HepG2 (cell line): ENCODE measurements at regions not wholly inside any gene's neighbourhood (a gene's known extent, or its start where the extent isn't known, plus 50 kb on each side); places are given as distances from the start of the nearest gene placed in this dataset.

Source experiments
- ARNTL ChIP-seq: sonication (generic); formaldehyde crosslinking; IDR thresholded peaks from 2 replicates; pipeline ENCODE4 v1.4.0; 2020; ENCODE audit warnings: mild to moderate bottlenecking, missing genetic modification reagents
- MYNN ChIP-seq: sonication (generic); formaldehyde crosslinking; IDR thresholded peaks from 2 replicates; pipeline ENCODE4 v1.4.0; 2020; ENCODE audit warnings: mild to moderate bottlenecking, low read depth, missing genetic modification reagents
- STAG1 ChIP-seq: sonication (generic); formaldehyde crosslinking; IDR thresholded peaks from 2 replicates; pipeline ENCODE4 v1.4.0; 2020; ENCODE audit warnings: missing genetic modification reagents
- TP53 ChIP-seq: sonication (generic); formaldehyde crosslinking; conservative IDR thresholded peaks from 2 replicates; pipeline ENCODE4 v1.4.0; 2020; ENCODE audit warnings: missing genetic modification reagents
- ZFX ChIP-seq: sonication (generic); formaldehyde crosslinking; IDR thresholded peaks from 2 replicates; pipeline ENCODE4 v1.4.0; 2020; ENCODE audit warnings: mild to moderate bottlenecking, low read depth, missing genetic modification reagents, moderate library complexity
- ZNF33A ChIP-seq: sonication (generic); formaldehyde crosslinking; IDR thresholded peaks from 2 replicates; pipeline ENCODE4 v1.5.1; 2020; ENCODE audit warnings: missing genetic modification reagents, mild to moderate bottlenecking, moderate library complexity, borderline replicate concordance
- ZNF451 ChIP-seq: sonication (generic); formaldehyde crosslinking; IDR thresholded peaks from 2 replicates; pipeline ENCODE4 v1.5.0; 2020; ENCODE audit warnings: mild to moderate bottlenecking, missing genetic modification reagents
- ZNF557 ChIP-seq: sonication (generic); formaldehyde crosslinking; IDR thresholded peaks from 2 replicates; pipeline ENCODE4 v1.4.0; 2020; ENCODE audit warnings: missing genetic modification reagents
- TF ChIP-seq, protein P1 (sequence below): sonication (generic); formaldehyde crosslinking; IDR thresholded peaks from 2 replicates; pipeline ENCODE4 v1.9.0; 2021; ENCODE audit warnings: missing genetic modification reagents, mild to moderate bottlenecking, borderline replicate concordance
- TF ChIP-seq, protein P2 (sequence below): sonication (generic); formaldehyde crosslinking; IDR thresholded peaks from 2 replicates; pipeline ENCODE4 v1.4.0; 2020; ENCODE audit warnings: missing genetic modification reagents, borderline replicate concordance

DNA sequence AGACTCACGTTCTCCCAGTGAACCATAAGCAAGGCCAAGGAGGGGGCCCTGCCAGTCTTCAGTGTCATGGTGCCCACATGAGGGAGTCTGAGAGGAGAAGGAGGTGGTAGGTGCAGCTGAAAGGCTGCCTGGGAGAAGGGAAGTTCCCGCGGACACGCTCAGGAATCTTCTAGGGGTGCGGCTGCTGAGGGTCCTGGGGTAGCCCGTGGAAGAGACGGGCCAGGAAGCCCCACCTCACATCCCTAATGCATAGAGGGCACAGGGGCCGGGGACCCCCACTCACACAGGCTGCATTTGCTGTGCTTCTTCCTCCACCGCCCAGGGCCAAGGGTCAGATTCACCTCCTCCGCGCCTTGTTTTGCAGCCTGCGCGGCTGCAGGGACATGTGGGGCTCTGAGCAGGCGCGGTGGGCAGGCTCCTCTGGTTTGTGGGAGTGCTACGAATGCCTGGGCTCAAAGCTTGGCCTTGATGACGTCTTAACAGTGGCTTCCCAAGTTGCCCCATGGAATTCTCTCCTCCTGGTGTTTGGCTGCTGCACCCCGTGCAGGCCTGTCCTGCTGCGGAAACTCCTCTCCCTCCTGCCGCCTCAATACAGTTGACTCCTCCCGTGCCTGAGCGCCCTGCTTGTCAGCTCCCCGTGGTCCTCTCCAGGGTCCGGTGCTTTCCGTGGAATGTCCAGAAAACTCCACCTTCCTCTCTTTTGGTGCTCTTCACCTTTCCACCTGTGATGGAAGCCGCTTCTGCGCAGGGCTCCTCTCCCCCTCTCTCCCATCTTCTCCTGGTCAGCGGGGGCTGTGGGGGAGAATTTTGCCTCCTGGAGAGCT lies 95.7 kb downstream of the VAPA start:
- TF ChIP-seq ZNF33A (no peak), TP53 (no peak), ZFX (CRISPR knock-in tag) (no peak), ZNF451 (CRISPR knock-in tag) (no peak), ARNTL (CRISPR knock-in tag) (no peak), MYNN (CRISPR knock-in tag) (no peak), ZNF557 (CRISPR knock-in tag) (no peak), STAG1 (CRISPR knock-in tag) (no peak)
- TF ChIP-seq, protein P1, sequence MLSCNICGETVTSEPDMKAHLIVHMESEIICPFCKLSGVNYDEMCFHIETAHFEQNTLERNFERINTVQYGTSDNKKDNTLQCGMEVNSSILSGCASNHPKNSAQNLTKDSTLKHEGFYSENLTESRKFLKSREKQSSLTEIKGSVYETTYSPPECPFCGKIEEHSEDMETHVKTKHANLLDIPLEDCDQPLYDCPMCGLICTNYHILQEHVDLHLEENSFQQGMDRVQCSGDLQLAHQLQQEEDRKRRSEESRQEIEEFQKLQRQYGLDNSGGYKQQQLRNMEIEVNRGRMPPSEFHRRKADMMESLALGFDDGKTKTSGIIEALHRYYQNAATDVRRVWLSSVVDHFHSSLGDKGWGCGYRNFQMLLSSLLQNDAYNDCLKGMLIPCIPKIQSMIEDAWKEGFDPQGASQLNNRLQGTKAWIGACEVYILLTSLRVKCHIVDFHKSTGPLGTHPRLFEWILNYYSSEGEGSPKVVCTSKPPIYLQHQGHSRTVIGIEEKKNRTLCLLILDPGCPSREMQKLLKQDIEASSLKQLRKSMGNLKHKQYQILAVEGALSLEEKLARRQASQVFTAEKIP (CRISPR knock-in tag): no peak
- TF ChIP-seq, protein P2, sequence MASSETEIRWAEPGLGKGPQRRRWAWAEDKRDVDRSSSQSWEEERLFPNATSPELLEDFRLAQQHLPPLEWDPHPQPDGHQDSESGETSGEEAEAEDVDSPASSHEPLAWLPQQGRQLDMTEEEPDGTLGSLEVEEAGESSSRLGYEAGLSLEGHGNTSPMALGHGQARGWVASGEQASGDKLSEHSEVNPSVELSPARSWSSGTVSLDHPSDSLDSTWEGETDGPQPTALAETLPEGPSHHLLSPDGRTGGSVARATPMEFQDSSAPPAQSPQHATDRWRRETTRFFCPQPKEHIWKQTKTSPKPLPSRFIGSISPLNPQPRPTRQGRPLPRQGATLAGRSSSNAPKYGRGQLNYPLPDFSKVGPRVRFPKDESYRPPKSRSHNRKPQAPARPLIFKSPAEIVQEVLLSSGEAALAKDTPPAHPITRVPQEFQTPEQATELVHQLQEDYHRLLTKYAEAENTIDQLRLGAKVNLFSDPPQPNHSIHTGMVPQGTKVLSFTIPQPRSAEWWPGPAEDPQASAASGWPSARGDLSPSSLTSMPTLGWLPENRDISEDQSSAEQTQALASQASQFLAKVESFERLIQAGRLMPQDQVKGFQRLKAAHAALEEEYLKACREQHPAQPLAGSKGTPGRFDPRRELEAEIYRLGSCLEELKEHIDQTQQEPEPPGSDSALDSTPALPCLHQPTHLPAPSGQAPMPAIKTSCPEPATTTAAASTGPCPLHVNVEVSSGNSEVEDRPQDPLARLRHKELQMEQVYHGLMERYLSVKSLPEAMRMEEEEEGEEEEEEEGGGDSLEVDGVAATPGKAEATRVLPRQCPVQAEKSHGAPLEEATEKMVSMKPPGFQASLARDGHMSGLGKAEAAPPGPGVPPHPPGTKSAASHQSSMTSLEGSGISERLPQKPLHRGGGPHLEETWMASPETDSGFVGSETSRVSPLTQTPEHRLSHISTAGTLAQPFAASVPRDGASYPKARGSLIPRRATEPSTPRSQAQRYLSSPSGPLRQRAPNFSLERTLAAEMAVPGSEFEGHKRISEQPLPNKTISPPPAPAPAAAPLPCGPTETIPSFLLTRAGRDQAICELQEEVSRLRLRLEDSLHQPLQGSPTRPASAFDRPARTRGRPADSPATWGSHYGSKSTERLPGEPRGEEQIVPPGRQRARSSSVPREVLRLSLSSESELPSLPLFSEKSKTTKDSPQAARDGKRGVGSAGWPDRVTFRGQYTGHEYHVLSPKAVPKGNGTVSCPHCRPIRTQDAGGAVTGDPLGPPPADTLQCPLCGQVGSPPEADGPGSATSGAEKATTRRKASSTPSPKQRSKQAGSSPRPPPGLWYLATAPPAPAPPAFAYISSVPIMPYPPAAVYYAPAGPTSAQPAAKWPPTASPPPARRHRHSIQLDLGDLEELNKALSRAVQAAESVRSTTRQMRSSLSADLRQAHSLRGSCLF: no peak
